Breast epithelium (tissue), 3 donors: ENCODE measurements at regions not wholly inside any gene's neighbourhood (a gene's known extent, or its start where the extent isn't known, plus 50 kb on each side); places are given as distances from the start of the nearest gene placed in this dataset.
"Not testable (repeated sequence)": the region's sequence is repeated elsewhere in the genome, so short reads cannot be mapped to it uniquely, and the experiment has no call there.

Experiments used
- CTCF ChIP-seq, 3 donors: fragments of 450-650 bp; IDR thresholded peaks; one replicate each; pipeline ENCODE4 v1.5.1; 2016 to 2017; ENCODE audit warnings: antibody characterized with exemption in 3 of 3, mild to moderate bottlenecking in 3 of 3, moderate library complexity in 3 of 3
- POLR2A ChIP-seq: fragments of 450-650 bp; IDR thresholded peaks from one replicate; pipeline ENCODE4 v1.6.1; 2016; ENCODE audit warnings: antibody characterized with exemption, mild to moderate bottlenecking, moderate library complexity

GRCh38 chr7:6958371-6958770, 132.3 kb upstream of the CCZ1B start:
- TF ChIP-seq CTCF (IDR thresholded peaks at IDR 0.05); POLR2A: not testable (repeated sequence)
